Erythroblast (primary cell): ENCODE measurements at regions not wholly inside any gene's neighbourhood (a gene's known extent, or its start where the extent isn't known, plus 50 kb on each side); places are given as distances from the start of the nearest gene placed in this dataset.

Source experiments
- DNase-seq, 2 experiments: peaks; one replicate each; lab custom pipeline; 2025; lab: John Stamatoyannopoulos, UW
- GATA1 ChIP-seq: IDR thresholded peaks from 2 replicates; pipeline ENCODE4 v1.6.1; 2011; ENCODE audit warnings: low read depth, mild to moderate bottlenecking, control low read depth, low read length, moderate library complexity
- POLR2A ChIP-seq: IDR thresholded peaks from 2 replicates; pipeline ENCODE4 v1.6.1; 2011; ENCODE audit warnings: mild to moderate bottlenecking, low read length

DNA sequence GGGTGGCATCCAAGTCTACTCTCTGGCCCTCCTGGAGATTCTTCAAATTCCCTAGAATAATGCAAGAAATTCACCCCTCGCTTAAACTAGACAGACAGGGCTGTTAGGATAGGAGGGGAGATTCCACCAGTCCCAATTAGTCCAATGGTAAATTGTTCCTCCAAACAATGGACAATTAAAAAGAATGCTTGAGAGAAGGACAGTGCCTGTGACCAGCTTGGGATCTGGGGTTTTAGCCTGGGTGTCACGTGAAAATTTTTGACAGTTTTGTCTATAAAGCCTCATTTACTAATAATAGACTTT is 177.7 kb upstream of the RAB4A start:
- TF ChIP-seq GATA1 = no peak
- TF ChIP-seq POLR2A = no peak
- DNase-seq = no peak

DNA sequence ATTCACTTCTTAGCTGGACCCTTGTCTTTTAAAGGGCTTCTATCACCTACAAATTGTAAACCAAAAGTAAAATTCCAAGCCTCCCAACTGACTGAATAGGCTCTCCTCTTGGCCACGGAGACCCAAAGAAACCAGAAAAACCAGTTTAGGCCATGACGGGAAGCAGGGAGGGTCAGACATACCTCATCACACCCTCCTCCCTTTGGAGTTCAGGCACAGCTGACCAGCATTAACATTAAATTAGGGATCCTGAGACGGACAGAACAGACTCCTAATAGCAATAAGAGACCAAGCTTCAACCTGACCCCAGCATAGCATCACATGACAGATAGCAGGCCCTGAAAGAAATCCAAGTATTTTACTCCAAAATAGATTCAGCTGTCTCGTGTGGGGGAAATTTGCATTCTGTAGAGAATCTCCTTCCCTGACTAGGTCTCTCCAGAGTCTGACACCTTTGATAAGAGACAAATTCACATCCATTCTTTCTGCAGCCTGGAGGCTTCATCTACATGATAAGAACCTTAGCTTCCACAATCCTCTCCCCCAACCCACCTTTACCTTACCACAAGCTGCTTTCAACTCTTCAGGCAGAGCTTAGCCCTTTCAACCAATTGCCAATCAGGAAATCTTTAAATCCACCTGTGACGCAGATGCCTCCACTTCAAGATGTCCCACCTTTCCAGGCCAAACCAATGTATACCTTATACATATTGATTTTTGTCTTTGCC is 177.1 kb upstream of the RAB4A start:
- no peak for DNase-seq
- no peak for TF ChIP-seq GATA1
- no peak for TF ChIP-seq POLR2A

DNA sequence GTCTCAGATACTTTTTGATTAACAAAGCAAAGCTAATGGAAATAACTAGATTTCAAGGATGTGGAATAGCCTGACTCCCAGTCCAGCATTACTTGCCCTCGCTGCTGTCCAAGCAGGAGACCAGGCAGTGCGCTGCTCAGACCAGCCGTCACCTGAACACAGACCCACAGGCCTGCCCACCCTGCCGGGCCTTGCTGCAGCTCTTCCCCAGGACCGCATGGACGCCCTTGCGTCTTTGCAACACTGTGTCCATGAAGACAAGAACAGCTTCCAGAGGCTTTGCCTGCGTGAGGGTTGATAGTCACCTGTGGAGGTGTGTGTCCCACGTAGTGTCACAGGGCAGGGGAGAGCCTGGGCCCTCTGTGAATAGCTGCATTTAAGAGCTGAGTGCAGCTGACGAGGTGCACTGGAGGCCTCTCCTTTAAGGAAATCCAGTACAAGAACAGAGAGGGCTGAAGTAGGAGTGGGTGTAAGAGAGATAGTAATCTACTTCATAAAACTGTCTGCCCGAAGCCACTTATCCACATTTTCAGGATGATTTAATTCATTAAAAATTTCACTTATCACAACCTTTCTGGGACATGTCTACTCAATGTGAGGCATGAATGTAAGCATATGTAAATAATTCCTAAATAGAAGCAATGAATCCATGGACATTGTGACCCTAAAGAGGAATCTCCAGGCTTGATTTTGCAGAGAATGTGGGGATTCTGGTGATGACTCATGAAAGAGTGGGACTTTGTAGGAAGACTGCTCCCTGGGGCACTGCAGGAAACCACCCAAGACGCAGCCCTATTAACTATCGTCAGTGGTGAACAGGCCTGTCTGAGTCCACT is 176.2 kb upstream of the RAB4A start:
- DNase-seq = no peak
- TF ChIP-seq GATA1 (no peak), POLR2A (no peak)

GRCh38 chr1:229095325-229095724 is 175.6 kb upstream of the RAB4A start:
- no peak for DNase-seq
- TF ChIP-seq POLR2A (no peak), GATA1 (no peak)

- no peak for DNase-seq
- no peak for TF ChIP-seq POLR2A
- no peak for TF ChIP-seq GATA1
These were observed 173.6 kb upstream of the RAB4A start for GRCh38 chr1:229097356-229097755.

DNA sequence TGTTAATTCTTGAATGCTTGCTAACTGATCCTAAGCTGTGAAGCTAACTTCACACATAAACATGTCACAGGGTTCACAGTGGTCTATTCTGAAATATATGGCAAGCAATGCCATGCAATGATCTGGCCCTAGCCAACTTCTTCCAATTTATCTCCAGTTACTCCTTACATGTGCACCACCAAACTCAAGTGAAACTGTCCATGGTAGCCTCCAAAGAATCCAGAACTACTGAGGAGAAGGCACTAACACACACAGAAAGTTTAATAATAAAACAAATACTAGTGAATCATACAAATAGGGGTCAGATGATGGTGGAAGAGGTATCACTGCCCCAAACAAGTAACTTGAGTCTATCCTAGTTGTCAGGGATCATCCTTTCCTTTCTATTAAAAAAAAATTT is 172.6 kb upstream of the RAB4A start:
- no peak for DNase-seq
- TF ChIP-seq POLR2A (no peak), GATA1 (no peak)

- DNase-seq = no peak
These were observed 171.9 kb upstream of the RAB4A start for GRCh38 chr1:229098903-229099578.

DNA sequence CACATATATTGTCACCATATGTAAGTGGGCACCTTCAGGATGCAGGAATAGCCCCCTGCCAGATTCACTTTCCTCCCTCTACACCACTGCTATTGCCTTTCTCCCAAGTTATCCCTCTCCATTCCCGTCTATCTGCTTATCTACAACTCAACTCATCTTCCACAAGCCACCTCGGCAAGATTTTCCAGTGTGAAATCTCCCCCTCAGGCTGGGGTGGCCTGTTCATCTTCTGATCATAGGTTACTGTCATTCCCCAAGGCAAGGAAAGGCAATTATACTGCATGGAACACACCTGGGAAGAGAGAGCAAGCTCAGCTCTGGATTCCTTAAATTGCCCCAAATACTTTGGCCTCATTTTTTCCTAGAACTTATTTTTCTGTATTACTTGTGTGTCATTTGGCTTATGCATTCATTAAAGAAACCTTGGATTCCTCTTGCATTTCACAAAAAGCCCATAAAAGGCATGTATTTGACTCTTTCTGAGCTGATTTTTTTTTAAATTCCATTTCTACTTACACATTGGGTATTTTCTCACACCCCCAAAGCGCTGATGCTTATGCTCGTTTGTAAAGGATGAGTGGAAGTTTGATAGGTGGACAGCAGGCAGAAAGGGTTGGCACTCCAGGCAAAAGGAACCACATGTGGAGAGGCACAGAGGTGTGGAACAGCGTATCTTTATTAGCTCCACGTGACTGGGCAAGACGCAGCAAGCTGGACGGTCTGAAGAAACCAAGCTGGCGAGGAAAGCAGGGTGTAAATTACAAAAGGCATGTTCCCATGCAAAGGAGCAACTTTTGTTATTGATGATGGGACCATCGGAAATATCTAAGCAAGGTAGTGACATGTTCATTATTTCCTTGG is 169.7 kb upstream of the RAB4A start:
- DNase-seq = no peak
- TF ChIP-seq POLR2A = no peak
- TF ChIP-seq GATA1 = no peak

More at GRCh38 chr1:229098903-229099578, 171.9 kb upstream of the RAB4A start:
- TF ChIP-seq GATA1 (no peak), POLR2A (no peak)

GRCh38 chr1:229102741-229103391 is 168.0 kb upstream of the RAB4A start:
- no peak for TF ChIP-seq GATA1
- TF ChIP-seq POLR2A = no peak
- DNase-seq = no peak

DNA sequence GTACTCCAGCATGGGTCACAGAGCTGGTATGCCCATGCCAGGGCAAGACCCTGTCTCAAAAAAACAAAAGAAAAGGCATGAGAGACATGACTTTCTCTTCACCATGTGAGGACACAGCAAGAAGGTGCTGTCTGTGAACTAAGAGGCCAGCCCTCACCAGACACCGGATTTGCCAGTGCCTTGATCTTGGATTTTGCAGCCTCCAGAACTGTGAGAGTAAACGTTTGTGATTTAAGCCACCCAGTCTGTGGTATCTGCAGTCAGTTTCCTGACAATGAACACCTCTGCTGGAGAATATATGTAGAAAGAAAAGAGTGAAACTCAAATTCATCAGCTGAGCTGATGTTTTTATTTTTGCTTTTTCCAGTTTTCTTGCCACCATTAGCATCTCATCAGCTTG is 166.3 kb upstream of the RAB4A start:
- no peak for TF ChIP-seq POLR2A
- TF ChIP-seq GATA1 = no peak
- DNase-seq = no peak

GRCh38 chr1:229105109-229105508 is 165.8 kb upstream of the RAB4A start:
- no peak for DNase-seq
- TF ChIP-seq POLR2A (no peak), GATA1 (no peak)

GRCh38 chr1:229105822-229106525 is 164.9 kb upstream of the RAB4A start:
- TF ChIP-seq GATA1 = no peak
- no peak for DNase-seq
